GM19452 (cell line): ENCODE measurements at regions not wholly inside any gene's neighbourhood (a gene's known extent, or its start where the extent isn't known, plus 50 kb on each side); places are given as distances from the start of the nearest gene placed in this dataset.
A peak's percentile ranks its signal among the peaks of the same experiment; 100 is the strongest.

ENCODE experiments used
- ATAC-seq: cut with Tn5 transposase; IDR thresholded peaks from one replicate; pipeline ENCODE4 v1.9.1; 2021; ENCODE audit not compliant: unreplicated experiment

- no peak for ATAC-seq
These were observed 209.4 kb downstream of the DTWD2 start for GRCh38 chr5:118778941-118779340.

- no peak for ATAC-seq
These were observed 211.1 kb downstream of the DTWD2 start for GRCh38 chr5:118777189-118777736.

GRCh38 chr5:118776755-118777154, 211.6 kb downstream of the DTWD2 start:
- no peak for ATAC-seq

GRCh38 chr5:118775790-118776499, 212.4 kb downstream of the DTWD2 start:
- no peak for ATAC-seq

GRCh38 chr5:118768607-118769175, 219.7 kb downstream of the DTWD2 start:
- no peak for ATAC-seq

GRCh38 chr5:118762291-118762690, 226.1 kb downstream of the DTWD2 start:
- no peak for ATAC-seq

- ATAC-seq, result no peak
These were observed 226.5 kb downstream of the DTWD2 start for GRCh38 chr5:118761814-118762213.

- ATAC-seq, result no peak
These were observed 235.4 kb downstream of the DTWD2 start for GRCh38 chr5:118752969-118753368.

- no peak for ATAC-seq
These were observed 252.0 kb downstream of the DTWD2 start for GRCh38 chr5:118736396-118736795.

GRCh38 chr5:118733394-118733793, 255.0 kb downstream of the DTWD2 start:
- no peak for ATAC-seq

GRCh38 chr5:118728191-118728590, 260.2 kb downstream of the DTWD2 start:
- no peak for ATAC-seq

GRCh38 chr5:118726891-118727290, 261.5 kb downstream of the DTWD2 start:
- ATAC-seq, result no peak

- peak; percentile 78 for ATAC-seq
These were observed 265.4 kb downstream of the DTWD2 start for GRCh38 chr5:118723021-118723338.

GRCh38 chr5:118722122-118723020, 266.0 kb downstream of the DTWD2 start:
- ATAC-seq, result peak; percentile 60

GRCh38 chr5:118711727-118712126, 276.6 kb downstream of the DTWD2 start:
- no peak for ATAC-seq

GRCh38 chr5:118705959-118706667, 282.2 kb downstream of the DTWD2 start:
- ATAC-seq, result no peak

- no peak for ATAC-seq
These were observed 285.1 kb downstream of the DTWD2 start for GRCh38 chr5:118703241-118703640.

GRCh38 chr5:118701791-118702190, 286.6 kb downstream of the DTWD2 start:
- ATAC-seq, result no peak

- no peak for ATAC-seq
These were observed 287.8 kb downstream of the DTWD2 start for GRCh38 chr5:118700510-118700909.

- no peak for ATAC-seq
These were observed 289.6 kb downstream of the DTWD2 start for GRCh38 chr5:118698774-118699173.

- ATAC-seq, result no peak
These were observed 292.3 kb downstream of the DTWD2 start for GRCh38 chr5:118696076-118696475.
